HG03442 (cell line): ENCODE measurements at regions not wholly inside any gene's neighbourhood (a gene's known extent, or its start where the extent isn't known, plus 50 kb on each side); places are given as distances from the start of the nearest gene placed in this dataset.

ENCODE experiments used
- ATAC-seq: cut with Tn5 transposase; IDR thresholded peaks from one replicate; pipeline ENCODE4 v1.9.1; 2021; ENCODE audit warnings: mild to moderate bottlenecking, moderate library complexity; ENCODE audit not compliant: unreplicated experiment

DNA sequence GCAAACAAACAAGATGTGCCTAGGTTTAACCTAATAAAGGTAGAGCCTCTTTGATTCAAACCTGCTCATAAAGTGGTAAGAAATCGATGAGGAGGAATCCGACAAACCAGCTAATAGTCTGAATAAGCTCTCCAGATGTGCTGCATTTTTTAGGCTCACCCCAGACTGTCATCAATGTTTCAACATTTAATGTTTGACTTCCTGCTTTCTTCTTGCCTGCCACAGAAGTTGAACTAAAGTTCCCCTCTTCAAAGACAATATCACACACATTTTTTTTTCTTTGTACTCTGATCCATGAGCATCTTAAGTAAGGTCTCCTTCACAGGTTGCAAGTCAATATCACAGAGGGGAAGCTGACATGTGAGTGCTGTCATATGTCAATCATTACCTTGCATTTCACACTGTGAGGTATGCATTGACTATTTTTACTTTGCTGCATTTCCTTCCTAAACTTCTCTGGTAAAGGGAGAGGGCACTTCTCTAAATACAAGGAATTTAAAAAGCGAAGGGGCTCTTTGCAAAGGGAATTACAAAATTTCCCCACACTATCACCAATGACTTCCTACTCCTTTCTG is 172.3 kb upstream of the MCTP2 start:
- no peak for ATAC-seq

DNA sequence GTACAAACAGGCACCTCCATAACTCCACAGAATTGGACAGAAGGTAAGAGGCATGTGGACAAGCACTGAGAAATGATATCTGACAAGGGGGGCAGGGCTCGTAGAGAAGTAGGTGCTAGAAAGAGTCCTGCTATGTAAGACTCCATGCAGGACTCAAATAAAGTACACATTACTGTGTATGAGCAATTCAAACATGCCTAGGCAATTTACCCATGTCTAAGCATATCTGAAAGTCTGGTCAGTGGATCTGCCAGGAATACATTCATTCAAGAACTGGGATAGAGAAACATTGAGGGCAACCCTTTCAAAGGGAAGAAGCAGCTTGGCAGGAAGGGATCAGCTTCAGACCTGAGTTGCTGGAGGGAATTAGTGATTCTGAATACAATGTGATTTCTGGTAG is 174.1 kb upstream of the MCTP2 start:
- no peak for ATAC-seq

DNA sequence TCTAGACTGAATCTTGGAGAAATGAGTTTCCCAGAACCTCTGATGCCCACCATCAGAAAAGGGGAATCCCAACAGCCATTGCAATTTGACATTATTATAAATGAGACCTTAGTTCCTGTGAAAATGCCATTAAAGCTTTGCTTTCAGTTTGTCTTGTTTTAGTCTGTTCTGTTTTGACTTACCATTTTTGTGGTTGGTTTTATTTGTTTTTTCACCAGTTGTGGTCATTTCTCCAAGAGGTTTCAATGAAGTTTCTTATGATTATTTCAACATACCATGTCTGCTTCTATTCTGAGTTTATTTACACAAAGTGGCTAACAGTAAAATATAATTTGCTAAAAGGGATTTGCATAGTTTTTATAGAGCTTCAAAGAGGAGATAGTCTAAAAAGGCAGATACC is 175.0 kb upstream of the MCTP2 start:
- no peak for ATAC-seq

DNA sequence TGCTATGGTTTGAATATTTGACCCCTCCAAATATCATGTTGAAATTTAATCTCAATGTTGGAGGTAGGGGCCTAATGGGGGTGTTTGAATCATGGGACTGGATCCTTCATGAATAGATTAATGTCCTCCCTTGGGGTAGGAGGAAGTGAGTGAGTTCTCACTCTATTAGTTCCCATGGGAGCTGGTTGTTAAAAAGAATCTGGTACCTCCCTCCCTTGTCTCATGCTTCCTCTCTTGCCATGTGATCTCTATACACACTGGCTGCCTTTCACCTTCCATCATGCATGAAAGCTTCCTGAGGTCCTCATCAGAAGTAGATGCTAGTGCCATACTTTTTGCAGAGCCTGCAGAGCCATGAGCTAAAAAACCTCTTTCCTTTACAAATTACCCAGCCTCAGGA is 177.7 kb upstream of the MCTP2 start:
- ATAC-seq: no peak

DNA sequence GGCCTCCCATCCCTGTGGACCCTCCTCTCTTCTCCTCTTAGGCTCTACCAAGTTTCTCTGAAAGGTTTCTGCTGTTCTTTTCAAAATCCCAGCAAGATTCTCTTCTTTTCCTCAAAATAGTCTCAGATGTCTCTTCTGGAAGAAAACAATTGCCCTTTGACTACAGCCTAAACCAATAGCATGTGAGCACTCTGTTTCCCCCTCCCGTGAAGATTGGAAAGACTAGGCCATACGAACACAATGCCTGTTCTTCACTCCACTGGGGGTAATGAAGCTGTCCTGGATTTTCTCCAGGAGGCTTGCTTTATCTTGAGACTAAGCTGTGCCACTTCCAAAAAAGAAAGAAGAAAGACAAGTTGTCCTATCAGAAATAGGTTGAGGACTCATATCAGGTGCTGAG is 178.7 kb upstream of the MCTP2 start:
- ATAC-seq: no peak

DNA sequence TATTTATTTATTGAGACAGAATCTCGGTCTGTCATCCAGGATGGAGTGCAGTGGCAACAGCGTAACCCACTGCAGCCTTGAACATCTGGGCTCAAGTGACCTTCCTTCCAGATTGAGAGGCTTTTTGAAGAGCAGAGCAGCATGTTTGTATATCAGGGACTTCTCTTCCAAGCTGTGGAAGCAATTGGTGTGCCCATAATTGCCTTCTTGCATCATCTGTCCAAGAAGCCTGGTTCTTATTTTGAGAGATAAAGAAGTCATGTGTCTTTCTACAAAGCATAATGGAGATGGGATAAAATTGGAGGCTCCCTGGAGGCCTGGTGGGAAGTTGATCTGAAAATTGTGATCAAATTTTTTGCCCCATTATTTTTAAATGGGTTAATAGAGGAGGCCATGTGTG is 183.8 kb upstream of the MCTP2 start:
- no peak for ATAC-seq

DNA sequence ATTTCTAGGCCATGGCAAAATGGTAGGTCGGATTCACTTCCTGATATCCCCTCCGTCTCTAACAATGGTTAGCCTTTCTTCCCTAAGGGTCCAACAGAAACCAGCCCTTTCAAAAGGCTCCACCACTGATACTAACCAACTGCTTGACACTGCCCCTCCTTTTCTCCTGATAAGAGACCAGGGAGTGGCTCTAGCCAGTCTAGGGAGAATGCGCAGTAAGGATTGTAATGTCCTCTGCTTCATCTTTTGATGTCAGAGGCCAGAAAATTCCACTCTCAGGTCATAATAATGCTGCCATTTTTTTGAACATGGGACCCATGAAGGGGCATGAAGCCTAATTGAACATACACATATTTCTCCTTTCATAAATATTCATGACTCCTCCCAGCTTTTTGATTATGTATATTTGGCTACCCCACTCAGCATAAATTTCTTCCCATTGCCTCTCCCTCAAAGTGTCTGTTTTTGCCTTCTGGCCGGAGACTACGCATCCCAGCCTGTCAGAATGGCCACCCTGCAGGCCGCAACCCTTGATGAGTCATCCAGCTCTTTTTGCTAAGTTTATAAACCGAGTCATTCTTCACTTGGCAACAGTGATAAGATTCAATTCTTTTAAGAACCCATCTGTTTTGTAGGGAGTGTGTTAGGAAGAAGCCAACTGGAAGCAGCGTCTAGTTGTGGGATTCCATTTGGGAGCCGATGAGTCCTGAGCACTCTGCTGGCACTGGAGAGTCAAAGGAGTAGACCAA is 189.0 kb upstream of the MCTP2 start:
- no peak for ATAC-seq

DNA sequence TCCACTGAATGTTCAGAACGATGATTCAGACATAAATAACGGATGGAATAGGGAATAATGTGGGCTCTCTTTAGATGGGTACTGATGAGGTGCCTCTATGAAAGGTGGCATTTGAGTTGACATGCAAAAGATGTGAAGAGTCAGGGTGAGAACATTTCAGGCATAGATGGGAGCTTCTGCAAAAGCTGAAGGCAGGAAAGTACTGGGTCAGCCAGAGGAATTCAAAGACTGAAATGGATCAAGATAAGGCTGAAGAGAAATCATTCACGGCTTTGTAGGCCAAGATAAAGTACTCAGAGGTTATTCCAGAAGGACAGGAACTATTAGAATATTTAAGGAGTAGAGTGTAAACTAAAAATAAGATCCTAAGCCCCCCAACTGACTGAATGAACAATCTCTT is 189.6 kb upstream of the MCTP2 start:
- no peak for ATAC-seq

DNA sequence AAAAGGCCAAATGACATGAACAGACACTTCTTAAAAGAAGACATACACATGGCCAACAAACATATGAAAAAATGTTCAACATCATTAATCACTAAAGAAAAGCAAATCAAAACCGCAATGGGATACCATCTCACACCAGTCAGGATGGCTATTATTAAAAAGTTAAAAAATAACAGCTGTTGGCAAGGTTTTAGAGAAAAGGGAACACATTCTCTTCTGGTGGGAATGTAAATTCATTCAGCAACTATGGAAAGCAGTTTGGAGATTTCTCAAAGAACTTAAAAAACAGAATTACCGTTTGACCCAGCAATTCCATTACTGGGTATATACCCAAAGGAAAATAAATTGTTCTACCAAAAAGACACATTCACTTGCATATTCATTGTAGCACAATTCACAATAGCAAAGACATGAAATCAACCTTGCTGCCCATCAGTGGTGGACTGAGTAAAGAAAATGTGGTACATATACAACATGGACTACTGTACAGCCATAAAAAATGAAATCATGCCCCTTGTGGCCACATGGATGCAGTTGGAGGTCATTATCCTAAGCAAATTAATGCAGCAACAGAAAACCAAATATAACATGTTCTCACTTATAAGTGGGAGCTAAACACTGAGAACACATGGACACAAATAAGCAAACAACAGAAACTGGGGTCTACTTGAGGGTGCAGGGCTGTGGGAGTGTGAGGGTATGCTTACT is 190.7 kb upstream of the MCTP2 start:
- no peak for ATAC-seq

DNA sequence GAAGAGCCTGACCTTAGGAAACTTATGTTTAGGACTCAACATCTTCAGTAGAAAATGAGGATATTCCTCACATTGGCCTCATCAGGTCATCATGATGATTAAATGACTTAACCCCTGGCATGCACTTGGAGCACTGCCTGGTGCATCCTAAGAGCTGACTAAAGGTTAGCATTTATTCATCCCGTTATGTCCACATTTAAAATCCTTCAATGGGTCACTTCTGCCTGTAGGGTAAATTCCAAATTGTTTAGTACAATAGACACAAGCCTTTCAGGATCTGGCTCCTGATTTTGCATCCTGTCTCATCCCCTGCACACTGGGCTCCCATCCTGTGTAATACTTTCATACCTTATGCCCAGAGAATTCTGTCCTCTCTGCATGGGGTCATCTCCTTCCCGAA is 195.2 kb upstream of the MCTP2 start:
- ATAC-seq: no peak

DNA sequence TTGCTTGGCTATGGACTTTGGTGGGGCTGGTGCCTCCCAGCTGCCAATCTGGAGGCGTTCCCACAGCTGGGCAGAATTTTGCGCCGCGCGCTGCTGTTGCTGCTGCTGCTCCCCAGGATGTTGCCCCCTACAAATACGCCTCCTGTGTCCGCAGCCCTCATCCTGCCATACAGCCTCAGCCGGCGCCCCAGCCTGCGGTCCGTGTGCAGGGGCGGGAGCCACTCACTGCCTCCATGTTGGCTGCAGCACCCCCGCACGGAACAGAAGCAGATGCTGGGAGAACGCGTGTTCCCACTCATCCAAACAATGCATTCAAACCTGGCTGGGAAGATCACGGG is 197.7 kb upstream of the MCTP2 start:
- no peak for ATAC-seq

DNA sequence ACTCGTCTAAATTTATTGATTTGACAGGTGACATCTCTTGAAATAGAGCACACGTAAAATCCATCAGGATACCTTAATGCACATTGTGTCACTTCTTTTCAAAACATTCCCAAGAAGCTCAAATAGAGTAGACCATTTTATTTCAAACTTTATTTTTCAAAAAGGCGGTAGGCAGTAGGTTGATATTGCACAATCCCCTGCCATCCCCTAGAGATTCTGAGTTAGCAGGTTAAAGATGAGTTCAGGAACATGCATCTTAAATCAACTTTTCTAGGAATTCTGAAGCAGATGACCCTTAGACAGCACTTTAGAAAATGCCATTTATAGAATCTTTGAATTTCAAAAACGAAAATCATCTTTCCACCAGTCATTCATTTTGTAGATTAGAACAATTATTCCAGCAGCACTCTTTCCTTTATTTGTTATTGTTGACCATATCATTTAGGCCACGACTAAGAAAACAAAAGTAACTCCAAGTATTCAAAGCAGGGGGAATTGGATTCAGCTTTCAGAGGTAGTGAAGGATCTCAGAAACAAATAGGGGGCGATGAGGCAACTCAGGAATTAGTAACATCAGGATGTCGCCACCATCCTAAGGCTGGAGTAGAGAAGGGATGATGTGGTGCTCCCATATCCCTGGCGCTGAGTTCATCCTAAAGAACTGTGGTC is 198.2 kb upstream of the MCTP2 start:
- ATAC-seq: no peak

DNA sequence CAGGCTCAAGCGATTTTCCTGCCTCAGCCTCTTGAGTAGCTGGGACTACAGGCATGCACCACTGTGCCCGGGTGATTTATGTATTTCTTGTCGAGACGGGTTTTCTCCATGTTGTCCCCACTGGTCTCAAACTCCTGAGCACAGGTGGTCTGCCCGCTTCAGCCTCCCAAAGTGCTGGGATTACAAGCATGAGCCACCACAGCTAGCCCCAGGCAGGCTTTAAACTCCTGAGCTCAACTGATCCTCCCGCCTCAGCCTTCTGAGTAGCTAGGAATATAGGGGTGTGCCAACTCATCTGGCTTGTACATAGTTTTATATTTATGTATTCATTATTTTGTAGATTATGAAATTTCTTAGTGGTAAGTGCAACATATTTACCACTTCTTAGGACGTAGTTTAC is 198.8 kb upstream of the MCTP2 start:
- no peak for ATAC-seq

DNA sequence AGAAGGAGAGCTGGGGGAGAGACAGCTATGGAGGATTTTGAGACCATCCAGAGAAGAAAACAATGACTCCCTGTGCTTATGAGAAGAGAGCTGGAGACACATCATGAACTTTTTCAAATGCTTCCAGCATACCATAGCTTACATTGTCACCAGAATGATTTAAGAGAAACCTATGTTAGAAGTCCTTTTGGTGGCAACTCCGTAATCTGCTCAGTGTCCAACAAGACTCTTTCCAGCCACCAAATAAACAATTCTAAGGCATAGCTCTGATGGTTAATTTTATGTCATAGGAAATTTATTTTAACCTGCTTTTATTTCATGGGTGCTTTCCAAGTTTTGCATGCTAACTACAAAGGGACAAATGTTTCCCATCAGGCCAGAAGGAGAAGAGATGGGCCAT is 200.3 kb upstream of the MCTP2 start:
- ATAC-seq: no peak

DNA sequence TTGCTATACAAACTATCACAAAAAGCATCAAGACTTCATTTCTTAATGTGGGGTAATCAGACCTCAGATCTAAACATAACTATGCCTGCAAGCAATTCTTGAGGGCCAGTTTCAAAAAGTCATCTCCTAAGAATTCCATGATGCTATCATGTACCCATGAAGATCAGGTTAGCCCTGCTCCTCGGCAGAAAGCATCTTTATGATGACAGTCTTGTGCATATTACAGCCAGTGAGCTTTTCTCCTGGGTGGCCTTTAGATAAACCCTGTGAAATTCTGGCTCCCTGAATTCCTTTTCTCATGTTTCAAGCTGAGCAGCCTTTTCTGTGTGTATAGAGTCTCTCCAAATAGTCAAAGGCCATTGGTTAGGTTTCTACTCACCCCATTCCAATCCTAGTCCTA is 201.9 kb upstream of the MCTP2 start:
- ATAC-seq: no peak

DNA sequence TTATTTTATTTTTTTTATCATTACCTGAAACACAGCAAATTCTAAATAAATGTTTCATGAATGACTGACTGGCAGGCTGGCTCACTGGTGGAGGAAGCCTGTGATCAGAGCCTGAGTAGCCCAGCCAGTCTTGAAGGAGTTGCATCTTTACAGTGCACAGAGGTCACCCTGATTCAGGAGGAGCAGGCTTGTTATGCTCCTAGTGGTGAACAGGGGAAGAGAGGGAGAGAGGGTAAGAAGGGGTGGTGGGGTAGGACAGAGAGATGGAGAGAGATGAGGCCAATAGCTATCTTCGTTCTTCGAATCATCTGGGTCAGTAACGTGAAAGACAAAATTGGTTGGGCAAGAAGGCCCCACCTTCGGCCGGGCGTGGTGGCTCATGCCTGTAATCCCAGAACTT is 202.6 kb upstream of the MCTP2 start:
- no peak for ATAC-seq

DNA sequence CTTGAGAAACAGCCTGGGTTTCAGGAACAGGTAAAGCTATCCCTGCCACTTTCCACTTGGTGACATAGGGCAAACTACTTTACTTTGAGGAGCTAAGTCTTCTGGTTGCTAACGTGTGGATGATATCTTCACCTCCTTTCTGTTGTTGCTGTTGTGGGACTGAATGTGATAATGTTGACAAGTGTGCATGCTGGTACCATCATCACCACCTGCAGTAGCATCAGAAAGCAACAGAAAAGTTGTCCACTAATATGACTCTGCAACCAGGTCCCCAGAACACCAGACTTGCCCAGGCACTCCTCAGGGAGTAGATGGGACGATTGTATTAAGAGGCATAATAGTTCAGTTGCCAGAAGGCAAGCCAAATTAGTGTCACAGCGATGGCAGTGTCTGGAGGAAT is 203.2 kb upstream of the MCTP2 start:
- no peak for ATAC-seq

DNA sequence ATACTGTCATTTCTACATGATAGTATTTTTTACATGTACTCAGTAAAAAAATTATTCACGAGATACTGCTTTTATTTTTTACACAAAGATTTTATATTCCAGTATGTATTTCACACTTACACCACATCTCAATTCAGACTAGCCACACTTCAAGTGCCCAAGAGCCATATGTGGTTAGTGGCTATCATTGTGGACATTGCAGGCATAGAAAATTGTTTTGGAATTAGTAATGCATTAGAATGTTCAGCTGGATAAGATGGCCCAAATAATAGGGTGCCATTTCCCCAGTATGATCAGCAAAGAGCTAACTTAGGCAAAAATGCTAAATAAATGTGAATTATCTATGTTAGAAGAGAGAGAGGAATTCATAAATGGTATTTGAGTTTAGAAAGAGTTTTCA is 203.8 kb upstream of the MCTP2 start:
- ATAC-seq: no peak

DNA sequence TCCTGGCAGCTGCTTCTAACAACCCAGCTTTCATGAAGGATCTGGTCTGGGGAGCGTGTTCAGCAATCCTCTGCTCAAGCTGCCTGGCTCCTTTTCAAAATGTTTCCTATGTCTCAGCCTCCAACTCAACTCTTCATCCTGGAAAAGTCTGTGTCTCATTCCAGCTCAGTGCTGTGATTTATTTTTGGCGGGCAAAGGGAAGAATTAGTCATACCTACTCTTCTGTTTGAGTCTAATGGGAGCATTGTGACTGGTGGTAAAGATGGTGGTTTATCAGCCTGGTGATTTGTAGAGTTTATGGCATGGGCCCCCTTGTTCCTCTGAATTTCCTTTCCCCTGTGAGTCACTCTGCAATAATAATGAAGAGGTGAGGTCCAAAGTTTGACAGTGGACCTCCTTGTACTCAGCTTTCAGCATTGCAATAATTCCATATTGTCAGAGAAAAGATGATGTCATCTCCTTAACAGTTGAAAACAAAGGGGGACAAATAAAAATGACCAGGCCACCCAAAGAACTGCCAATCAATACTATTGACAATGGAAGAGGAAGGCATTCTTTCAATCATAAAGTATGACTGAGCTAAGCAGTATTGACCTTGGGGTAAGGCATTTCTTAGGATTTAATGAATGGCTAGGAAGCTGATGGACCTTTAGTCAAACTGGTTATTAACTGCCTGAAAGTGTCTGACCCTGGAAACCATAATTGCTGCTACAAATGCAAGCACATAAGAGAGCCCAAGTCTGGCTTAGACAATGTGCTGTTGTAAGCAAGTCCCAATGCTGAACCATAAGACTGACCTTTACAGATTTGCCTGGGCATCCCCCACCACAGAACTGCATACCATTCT is 204.7 kb upstream of the MCTP2 start:
- ATAC-seq: no peak

DNA sequence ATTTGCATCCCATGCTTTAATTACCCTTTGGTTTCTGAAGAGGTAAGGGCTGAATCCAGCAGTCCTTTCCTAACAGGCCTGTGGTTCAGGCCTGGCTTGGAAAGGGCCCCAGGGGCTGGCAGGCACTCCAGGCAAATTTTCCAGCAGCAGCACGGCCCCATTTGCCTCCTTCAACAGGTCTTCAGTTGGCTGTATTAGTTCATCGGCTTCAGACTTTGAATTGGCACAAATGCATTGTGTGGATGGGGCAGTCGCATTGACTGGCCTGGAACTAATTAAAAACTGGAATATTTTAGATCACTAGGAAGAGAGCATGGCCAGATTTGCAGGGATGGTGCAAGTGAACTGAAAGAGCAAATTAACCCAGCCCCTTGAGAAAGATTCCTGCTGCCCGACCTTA is 207.8 kb upstream of the MCTP2 start:
- no peak for ATAC-seq
